ENCODE measurements at regions not wholly inside any gene's neighbourhood (a gene's known extent, or its start where the extent isn't known, plus 50 kb on each side); places are given as distances from the start of the nearest gene placed in this dataset.

DNA sequence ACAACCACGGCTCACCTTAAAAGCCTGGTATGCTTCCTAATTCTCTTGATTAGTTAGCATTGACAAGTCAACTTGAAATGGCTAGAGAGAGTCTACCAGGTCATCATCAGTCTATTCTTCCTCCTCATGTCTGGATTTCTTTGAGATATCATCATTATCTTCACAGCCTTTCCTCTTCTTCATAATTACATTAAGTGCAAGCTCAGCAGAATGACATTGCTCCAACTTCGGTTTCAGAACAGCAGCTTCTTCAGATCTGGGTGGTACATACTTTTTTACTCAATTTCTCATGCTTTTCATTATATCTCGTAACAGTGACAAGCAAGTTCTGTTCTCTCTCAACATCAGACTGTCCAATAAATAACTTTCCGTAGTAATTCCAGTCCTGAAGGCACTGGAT lies 337.5 kb upstream of the TENM3 start:
- no peak for DNase-seq

DNA sequence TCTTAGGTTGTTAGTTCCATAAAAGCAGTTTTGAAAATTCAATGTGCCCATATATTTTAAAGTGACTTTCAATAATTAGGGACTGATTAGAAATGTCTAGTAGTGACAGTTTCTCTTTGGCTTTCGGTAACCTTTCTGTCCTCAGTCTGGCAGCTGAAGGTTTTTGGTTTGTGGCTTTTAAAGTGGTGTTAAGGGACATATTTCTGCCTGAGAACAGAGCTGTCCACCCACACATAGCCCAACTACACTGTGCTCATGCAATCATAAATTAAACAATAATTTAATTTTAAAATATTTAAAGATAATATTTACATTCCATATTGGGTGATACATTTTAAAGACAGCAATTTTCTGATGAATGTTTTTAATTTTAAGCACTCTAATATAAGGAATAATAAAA lies 335.0 kb upstream of the TENM3 start:
- DNase-seq: no peak

DNA sequence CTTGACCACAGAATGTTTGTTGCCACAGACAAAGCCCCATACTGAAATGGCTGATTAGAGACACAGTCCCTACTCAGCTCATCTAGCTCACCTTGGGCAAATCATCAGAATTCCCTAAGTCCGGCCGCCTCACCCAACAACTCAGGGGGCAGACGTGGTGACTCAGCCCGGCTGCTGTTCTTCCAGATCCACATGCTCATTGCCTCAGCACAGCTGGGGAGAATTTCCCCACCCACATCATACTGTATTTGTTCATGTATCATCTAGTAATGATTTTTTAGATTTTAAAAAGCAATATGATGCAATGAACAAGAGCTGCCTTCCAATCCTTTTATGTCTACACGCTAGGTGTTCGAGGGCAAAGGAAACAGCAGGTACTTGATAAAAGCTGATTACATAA lies 333.8 kb upstream of the TENM3 start:
- no peak for DNase-seq

DNA sequence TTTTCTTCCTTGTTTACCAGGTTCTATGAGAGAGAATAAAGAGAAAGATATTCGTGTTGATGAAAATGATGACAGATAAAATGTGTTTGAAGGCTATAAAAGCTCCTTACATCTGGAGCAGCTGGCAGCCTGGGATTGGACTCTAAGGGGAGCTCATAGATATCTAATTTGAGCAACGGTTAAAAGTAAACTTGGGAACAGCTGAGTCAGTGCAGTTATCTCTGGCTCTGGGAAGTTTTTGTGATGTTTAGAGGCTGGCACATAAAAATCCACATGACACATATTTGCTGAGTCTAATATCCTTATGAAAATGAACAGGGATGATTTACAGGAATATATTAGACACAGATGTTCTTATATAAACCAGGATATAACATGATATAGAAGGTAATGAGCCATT lies 331.8 kb upstream of the TENM3 start:
- no peak for DNase-seq

DNA sequence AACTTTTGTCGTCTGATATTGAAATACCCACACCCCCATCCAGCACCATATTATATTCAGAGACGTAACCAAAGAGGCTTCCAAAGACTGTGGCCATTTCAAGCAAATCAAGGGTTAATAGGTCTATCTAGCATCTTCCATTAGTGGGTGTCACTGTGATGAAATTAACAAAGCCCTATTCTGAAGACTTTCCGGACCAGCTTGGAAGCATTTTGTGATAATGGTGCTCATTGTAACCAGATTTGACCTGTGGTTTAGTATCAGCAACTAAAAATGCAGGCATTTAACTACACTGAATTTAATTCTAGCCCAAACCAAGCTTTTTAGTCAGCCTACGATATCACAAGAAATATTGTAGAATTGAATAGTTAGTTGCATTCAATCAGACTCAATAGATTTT lies 309.7 kb upstream of the TENM3 start:
- DNase-seq: no peak

DNA sequence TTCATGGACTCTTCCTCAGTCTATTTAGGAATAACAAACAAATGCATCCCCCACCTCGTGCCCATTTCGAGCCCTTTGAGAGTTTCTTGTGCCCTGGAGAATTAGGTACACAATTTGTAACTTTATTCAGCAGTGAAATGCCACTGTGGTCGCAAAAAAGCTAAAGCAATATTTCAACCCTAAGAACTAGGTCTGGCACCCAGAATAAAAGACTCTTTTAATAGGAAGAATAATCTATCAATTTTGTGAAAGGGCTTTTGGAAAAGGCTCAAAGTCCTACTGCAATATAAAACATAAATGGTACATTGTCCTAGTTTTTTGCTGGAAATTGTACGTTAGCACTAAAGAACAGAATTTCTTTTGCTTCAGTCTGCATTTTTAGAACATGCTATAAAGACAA lies 304.6 kb upstream of the TENM3 start:
- DNase-seq: no peak

DNA sequence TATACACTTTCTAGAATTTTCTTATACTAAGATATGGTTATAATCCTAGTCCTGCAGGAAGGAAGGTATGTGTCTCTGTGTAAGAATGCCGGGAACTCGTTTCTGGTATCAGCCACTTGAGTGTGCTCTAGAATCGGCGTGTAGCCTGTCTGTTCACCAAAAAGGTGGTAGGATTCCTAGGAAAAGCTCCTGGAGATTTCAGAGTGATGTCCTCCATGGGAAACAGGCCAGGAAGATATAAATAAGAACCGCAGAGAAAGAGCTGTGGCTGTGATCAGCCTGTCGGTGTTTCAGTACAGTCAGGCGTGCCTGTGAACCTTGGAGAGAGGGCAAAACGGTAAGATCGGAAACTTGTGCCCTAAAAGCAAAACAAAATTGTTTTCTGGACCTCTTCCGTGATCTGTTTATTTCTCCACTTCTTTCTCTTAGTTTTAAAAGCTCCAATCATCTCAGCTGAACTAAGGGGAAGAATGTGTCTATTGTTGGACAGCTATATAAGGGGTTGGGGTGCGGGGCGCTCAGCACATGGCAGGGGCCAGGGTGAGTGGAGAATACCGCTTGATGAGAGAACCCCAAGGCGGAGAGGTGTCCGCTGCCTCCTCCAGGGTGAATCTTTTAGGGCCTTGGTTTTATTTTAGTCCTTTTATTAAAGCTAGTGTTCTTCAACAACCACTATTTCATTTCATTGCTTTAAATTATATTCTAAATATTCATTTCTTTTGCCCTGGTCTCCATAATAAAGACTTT lies 303.8 kb upstream of the TENM3 start:
- no peak for DNase-seq

DNA sequence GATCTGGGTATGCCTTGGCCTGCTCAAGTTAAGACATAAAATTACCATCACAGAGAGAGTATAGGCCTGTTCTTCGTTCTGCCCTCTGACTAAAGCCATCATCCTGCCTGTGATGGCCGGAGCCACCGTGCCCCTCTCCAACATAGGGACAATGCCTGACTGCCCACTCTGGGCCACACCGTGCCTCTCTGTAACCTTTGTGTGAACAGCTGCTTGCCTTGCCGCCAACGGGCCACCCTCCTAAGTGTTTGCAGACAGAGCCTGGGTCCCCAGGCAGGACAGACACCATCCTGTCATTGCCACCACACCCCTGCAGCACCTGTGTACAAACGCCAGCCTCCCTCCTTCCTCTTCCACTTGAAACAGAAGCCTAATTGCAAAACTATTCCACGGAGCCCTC lies 298.7 kb upstream of the TENM3 start:
- DNase-seq: no peak

DNA sequence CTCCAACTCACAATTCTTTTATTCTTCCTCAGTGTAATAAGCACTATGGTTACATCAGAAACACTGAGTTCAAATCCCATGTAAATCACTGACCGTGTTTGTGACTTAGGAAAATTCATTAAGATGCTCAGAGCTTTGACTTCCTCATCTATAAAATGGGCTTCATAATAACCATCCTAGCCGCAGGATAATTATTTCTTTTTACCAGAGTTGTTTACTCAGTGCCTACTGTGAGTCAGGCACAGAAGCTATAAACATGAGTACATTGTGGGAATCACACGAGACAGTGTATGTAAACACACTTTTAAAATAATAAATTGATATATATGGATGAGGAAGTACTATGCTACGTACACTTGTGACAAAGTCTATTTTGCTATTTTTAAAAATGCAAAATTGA lies 296.3 kb upstream of the TENM3 start:
- no peak for DNase-seq

DNA sequence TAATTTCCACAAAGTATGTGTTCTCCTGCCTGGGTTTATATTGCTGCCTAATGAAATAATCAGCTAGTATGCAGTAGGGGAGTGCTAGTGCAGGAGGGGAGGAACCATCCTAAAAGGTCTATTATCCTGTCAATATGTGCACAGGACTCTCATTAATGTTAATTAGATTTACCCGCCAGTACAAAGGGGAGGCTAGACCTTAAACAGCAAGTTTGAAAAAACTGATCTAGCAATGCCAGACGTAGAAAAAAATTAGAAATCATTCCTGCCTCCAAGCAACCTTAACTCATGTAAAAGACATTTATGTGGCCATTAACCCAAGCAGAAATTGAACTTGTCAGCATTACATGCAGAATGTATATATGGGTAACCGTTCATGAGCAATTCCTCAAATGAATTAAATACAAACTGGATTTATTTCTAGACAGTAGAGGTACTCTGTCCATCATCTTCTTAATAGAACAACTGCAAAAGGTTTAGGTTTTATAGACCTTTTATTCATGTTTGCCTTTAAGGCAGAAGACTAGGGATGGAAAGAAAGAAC lies 294.3 kb upstream of the TENM3 start:
- no peak for DNase-seq

DNA sequence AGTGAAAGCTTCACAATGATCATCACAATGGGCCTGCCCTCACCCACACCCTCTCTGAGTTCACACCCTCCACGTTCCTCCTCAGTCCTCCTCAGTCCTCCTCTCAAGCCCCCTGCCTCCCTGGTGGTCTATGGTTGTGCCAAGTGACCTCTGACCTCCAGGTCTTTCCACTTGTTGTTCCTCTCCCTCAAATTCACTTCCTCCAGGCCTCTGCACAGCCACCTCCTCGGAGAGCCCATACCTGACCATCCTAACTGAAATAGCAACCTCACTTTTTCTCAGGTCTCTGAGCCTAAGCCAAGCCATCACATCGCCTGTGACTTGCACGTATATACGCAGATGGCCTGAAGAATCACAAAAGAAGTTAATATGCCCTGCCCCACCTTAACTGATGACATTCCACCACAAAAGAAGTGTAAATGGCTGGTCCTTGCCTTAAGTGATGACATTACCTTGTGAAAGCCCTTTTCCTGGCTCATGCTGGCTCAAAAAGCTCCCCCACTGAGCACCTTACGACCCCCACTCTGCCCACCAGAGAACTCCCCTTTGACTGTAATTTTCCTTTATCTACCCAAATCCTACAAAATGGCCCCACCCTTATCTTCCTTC lies 293.4 kb upstream of the TENM3 start:
- DNase-seq: no peak

DNA sequence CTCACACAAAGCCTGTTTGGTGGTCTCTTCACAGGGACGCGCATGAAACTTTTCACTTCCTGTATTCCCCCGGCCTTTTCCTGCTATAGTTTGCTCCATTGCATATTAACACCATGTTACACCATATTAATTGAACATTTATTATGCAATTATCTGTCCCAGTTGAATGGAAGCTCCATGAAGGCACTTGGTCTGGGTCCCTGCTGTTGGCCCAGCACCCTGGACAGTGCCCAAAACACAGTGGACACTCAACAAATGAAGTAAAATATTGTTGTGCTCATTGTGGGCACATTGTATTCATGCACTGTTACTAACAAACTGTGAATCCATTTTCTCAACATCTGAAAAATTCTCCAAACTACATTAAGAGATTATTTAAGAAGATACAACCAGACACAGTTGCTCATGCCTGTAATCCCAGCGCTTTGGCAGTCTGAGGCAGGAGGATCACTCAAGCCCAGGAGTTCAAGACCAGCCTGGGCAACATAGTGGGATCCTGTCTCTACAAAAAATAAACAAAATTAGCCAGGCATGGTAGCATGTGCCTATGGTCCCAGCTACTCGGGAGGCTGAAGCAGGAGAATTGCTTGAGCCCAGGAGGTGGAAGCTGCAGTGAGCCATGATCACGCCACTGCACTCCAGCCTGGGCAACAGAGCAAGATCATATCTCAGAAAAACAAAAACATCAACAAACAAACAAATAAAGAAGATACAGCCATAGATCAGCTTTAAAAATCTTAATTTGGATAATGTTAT lies 292.7 kb upstream of the TENM3 start:
- no peak for DNase-seq

DNA sequence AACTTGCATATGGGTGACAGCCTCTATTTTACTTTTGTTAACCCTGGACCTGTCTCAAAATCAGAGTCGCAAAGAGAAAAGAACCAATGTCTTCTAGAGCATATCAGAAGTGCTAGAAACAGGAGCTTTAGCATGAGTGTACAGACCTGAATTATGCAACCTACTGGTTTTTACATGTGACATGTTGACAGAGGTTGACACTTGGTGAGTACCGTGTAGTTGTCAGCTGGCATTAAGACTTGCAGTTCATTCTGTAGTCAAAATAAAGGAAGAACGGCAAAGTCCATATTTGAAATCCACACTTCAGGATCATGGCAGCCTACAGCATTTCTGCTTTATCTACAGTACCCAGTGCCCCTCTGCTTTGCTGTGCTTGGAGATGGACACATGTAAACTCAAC lies 291.9 kb upstream of the TENM3 start:
- no peak for DNase-seq

DNA sequence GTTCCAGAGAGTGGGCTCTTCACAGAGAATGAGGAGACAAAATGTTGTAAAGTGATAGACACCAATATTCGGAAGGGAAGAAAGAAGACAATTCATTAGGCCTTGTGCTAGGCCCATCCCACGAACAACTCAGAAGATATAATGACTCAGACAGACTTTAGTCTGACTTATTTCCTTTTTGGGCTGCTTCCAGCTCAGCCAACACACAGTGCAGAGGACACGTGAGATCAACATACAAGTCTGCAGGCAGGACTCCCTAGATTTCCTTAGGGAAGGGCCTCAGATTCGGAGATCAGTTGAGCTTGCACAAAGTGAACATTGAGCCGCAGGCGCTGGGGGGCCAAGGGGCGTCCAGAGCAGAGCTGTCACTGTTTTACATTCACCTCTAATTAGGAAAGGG lies 290.7 kb upstream of the TENM3 start:
- no peak for DNase-seq

DNA sequence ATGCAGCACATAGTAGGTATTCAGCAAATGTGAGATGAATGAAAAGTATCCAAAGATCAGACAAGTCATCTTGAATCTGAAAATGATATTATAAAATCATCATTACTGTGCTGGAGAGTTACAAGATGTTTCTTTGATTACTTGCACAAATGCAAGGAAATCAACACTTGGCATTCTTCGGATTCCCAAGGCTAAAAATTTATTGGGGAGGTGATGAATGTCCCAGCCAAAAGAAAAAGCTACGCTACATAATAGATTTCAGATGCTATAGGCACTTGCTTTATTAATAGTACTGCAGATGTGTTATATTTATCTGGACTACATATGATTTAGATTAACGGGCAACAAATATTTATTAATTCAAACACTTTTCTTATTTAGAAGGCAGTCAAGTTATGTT lies 286.7 kb upstream of the TENM3 start:
- no peak for DNase-seq

DNA sequence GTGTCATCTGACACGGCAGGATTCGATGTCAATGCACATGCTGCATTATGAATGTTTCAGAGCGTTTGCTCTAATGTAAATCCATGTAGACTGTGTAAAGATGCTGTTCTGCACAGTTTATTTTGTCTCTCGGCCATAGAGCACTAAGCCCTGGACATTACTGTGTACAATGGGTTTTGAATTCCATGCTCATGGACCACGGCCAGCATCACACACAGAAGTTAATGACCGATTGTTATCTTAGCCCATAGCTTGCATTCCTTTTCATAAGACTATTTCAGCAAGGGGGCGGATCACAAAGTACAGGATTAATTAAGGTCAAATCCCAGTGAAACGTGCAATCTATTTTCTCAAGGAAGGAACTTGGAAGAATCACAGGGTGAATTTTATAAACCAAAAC lies 286.1 kb upstream of the TENM3 start:
- no peak for DNase-seq

DNA sequence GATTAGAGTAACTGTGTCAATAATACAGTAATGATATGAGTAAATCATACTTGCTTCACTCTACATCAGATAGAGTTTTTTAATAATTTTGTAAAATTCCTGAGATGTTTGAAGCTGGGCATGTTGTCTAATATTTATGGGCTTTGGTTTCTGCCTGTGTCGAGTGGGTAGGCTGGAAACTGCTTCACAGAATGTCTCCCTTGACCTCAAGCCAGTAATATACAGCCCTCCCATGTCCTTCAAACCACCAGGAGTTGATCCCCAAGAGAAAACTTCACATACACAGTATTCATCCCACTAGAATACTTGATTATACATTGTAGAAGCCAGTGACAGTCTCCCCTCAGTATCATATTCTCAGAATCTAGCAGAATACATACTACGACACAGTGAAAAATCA lies 284.8 kb upstream of the TENM3 start:
- DNase-seq: no peak

DNA sequence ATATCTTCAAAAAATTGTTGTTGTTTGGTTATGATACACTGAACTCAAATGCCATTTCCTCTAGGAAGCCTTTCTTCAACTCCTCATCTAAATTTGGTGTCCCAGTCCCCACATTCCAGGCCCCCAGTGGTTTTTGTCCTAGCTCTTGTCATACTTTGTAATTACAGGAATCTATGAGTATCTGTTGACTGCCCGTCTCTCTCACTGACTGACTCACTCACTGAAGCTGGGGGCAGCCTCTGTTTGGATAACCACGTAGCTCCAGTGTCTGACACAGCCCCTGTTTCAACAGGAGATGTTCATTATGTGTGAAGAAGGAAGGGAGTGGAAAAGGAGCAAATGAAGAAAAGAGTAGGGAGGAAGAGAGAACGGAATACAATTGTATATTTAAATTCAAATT lies 284.1 kb upstream of the TENM3 start:
- DNase-seq: no peak

DNA sequence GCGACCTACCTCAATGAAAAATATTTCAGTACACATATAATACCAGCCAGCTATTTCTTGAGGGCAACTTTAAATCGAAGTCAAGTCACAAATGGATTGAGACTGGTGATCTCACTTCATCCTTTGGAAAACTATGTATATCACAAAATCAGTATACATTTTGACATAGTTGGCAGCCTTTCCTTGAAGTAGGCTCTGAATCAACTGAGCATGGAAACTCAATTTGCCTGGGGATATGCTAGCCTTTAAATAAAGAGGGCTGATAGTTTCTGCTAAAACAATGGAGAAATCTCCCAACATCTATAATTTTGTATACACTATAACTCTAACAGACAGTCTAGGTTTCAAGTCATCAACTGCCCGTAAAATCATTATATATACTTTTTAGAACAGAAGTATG lies 282.8 kb upstream of the TENM3 start:
- DNase-seq: no peak

DNA sequence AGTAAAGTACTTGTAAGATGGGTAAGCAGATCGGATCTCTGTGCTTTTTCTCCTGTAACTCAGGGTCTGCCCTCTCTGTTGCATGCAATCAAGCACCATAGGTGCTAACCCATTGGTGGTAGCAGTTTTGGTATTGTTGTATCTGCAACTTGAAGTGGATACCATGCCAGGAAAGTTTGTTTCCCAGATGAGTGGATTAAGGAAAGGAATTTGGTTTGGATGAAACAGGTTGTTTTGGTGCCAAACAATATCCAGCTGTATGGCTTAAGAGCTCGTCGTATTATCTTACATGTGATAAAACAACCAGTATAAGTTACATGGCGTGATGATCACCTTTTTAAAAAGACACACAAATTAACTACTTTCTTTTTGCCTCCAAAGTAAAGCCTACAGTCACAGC lies 280.9 kb upstream of the TENM3 start:
- DNase-seq: no peak

DNA sequence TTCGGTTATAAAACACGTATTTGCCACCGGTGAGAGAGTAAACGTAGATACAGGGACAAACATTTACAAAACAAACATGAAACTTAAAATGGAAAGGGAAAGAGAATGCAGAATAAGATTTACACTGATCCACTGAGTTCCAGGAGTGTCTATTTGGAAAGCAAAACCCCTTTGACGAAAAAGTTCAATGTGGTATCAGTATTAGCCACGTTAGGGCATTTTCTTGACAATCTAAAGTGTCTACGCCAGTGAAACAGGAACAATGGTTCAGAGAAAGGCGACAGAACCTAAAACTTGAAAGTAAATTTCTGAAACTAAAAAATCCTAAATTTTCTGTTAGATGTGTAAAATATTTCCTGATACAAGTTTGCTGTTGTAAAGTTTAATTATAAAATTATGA lies 278.5 kb upstream of the TENM3 start:
- DNase-seq: no peak

DNA sequence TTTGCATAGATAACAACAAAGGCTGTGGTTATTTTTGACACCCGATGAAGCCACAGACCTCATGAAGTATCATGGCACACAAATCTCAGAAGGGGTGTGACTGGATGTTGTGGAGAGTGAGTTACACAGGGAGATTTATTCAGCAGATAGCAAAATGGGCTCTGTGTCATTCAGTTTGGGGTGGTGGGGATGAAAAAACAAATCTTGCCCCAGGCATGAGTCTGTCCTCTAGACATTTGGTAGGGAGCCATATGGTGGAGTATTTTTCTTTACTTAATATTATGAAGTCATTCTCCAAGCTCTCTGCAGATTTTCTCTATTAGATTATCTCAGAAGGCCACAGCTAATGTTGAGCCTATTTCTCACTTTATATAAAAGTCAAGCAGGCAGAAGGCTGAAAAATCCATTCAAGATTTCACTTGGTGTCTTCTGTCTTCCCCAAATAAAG lies 277.1 kb upstream of the TENM3 start:
- DNase-seq: no peak

DNA sequence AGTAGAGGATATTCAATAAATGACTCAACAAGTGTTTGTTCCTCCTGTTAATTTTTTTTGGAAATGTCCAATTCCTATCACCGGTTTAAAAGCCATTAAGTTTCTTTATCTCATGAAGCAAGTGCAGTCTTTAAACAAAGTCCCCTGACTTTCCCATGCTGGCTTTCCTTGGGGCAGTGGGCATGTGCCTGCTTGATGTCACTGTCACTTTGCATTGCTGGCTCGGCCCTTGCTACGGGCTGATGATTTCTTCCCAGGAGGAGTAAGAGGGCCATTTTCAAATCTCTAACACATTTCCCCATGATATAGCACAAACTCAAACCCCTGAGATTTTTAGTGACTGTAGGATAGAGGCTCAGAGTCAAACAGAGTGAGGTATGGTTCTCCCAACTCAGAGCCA lies 275.8 kb upstream of the TENM3 start:
- no peak for DNase-seq

DNA sequence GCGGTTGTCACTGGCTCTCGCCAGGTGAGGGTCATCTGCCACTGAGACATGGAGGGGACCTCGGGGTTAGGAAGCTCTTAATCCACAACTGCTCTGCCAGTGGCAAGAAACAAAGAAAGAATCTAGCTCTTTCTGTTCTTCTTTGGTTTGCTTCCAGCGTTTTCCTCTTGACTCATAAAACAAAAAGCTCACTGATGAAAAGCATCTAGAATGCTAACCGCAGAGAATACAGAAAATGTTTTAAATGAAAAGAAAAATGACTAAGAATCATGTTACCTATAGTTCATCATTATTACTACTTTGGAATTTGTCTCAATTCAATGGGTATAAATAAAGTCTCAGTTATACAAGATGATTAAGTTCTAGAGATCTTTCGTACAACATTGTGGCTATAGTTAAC lies 274.8 kb upstream of the TENM3 start:
- no peak for DNase-seq

Measured in activated gamma-delta T cell treated with Interleukin-2 at 50 U/mL for 16 hours (primary cell).